SK-N-SH treated with all-trans-retinoic acid at 6 μM for 48 hours (cell line): ENCODE measurements at regions not wholly inside any gene's neighbourhood (a gene's known extent, or its start where the extent isn't known, plus 50 kb on each side); places are given as distances from the start of the nearest gene placed in this dataset.

Source experiments
- ATAC-seq: fragments of 200-7000 bp; cut with Tn5 transposase; 3 replicates; pipeline ENCODE4 v1.9.1; 2020; ENCODE audit warnings: mild to moderate bottlenecking, moderate library complexity
- ARNTL ChIP-seq: fragments of 450-650 bp; formaldehyde crosslinking; IDR thresholded peaks from 2 replicates; pipeline ENCODE4 v1.5.0; 2020; ENCODE audit warnings: low read depth, mild to moderate bottlenecking, moderate library complexity, borderline replicate concordance
- CREB5 ChIP-seq: fragments of 250-450 bp; sonication (Bioruptor Pico); IDR thresholded peaks from 2 replicates; pipeline ENCODE4 v1.5.1; 2020; ENCODE audit warnings: low read depth, mild to moderate bottlenecking, moderate library complexity
- CSDC2 ChIP-seq: fragments of 250-450 bp; sonication (Bioruptor Pico); IDR thresholded peaks from 2 replicates; pipeline ENCODE4 v1.5.0; 2020; ENCODE audit warnings: mild to moderate bottlenecking, moderate library complexity
- CSRNP3 ChIP-seq: fragments of 250-450 bp; sonication (Bioruptor Pico); IDR thresholded peaks from 2 replicates; pipeline ENCODE4 v1.5.1; 2021; ENCODE audit warnings: mild to moderate bottlenecking, moderate library complexity
- ESRRG ChIP-seq: fragments of 250-450 bp; sonication (Bioruptor Pico); IDR thresholded peaks from 2 replicates; pipeline ENCODE4 v1.6.1; 2021; ENCODE audit warnings: mild to moderate bottlenecking
- GLIS3 ChIP-seq: fragments of 250-450 bp; sonication (Bioruptor Pico); IDR thresholded peaks from 2 replicates; pipeline ENCODE4 v1.5.0; 2020; ENCODE audit warnings: mild to moderate bottlenecking, moderate library complexity
- ISL1 ChIP-seq: fragments of 250-450 bp; sonication (Bioruptor Pico); IDR thresholded peaks from 2 replicates; pipeline ENCODE4 v2.1.2; 2022; ENCODE audit warnings: mild to moderate bottlenecking, moderate library complexity
- OSR1 ChIP-seq: fragments of 250-450 bp; sonication (Bioruptor Pico); IDR thresholded peaks from 2 replicates; pipeline ENCODE4 v1.8.0; 2022; ENCODE audit warnings: moderate library complexity, mild to moderate bottlenecking, inconsistent platforms
- PATZ1 ChIP-seq: fragments of 250-450 bp; sonication (Bioruptor Pico); IDR thresholded peaks from 2 replicates; pipeline ENCODE4 v1.8.0; 2020; ENCODE audit warnings: mild to moderate bottlenecking, moderate library complexity, borderline replicate concordance
- PPARA ChIP-seq: fragments of 250-450 bp; sonication (Bioruptor Pico); IDR thresholded peaks from 2 replicates; pipeline ENCODE4 v1.5.0; 2020; ENCODE audit warnings: mild to moderate bottlenecking, borderline replicate concordance
- RARB ChIP-seq: fragments of 250-450 bp; sonication (Bioruptor Pico); IDR thresholded peaks from 2 replicates; pipeline ENCODE4 v1.8.0; 2021; ENCODE audit warnings: mild to moderate bottlenecking, moderate library complexity
- SNAI2 ChIP-seq: fragments of 250-450 bp; sonication (Bioruptor Pico); IDR thresholded peaks from 2 replicates; pipeline ENCODE4 v1.5.0; 2020; ENCODE audit warnings: mild to moderate bottlenecking, moderate library complexity
- TOX ChIP-seq: fragments of 250-450 bp; sonication (Bioruptor Pico); IDR thresholded peaks from 2 replicates; pipeline ENCODE4 v1.8.0; 2021; ENCODE audit warnings: mild to moderate bottlenecking, moderate library complexity, borderline replicate concordance
- TSHZ2 ChIP-seq: fragments of 250-450 bp; sonication (Bioruptor Pico); IDR thresholded peaks from 2 replicates; pipeline ENCODE4 v1.5.0; 2020; ENCODE audit warnings: mild to moderate bottlenecking, moderate library complexity
- ZC3H10 ChIP-seq: fragments of 250-450 bp; sonication (Bioruptor Pico); IDR thresholded peaks from 2 replicates; pipeline ENCODE4 v1.5.1; 2021; ENCODE audit warnings: mild to moderate bottlenecking, moderate library complexity
- ZFP3 ChIP-seq: fragments of 250-450 bp; sonication (Bioruptor Pico); IDR thresholded peaks from 2 replicates; pipeline ENCODE4 v1.5.0; 2020; ENCODE audit warnings: mild to moderate bottlenecking, moderate library complexity
- ZFP30 ChIP-seq: fragments of 450-650 bp; formaldehyde crosslinking; IDR thresholded peaks from 2 replicates; pipeline ENCODE4 v1.5.0; 2022; ENCODE audit warnings: mild to moderate bottlenecking, moderate library complexity
- ZNF565 ChIP-seq: fragments of 450-650 bp; formaldehyde crosslinking; conservative IDR thresholded peaks from 2 replicates; pipeline ENCODE4 v1.5.0; 2020; ENCODE audit warnings: low read depth, mild to moderate bottlenecking, moderate library complexity
- ZNF70 ChIP-seq: fragments of 450-650 bp; formaldehyde crosslinking; IDR thresholded peaks from 2 replicates; pipeline ENCODE4 v1.5.0; 2020; ENCODE audit warnings: mild to moderate bottlenecking, moderate library complexity

- ATAC-seq: no peak
- TF ChIP-seq GLIS3 (CRISPR knock-in tag) (no peak), ZNF565 (CRISPR knock-in tag) (no peak), ZFP30 (CRISPR knock-in tag) (no peak), RARB (CRISPR knock-in tag) (no peak), ZFP3 (no peak), TSHZ2 (CRISPR knock-in tag) (no peak), ZC3H10 (CRISPR knock-in tag) (no peak), PATZ1 (CRISPR knock-in tag) (no peak), ESRRG (CRISPR knock-in tag) (no peak), ISL1 (CRISPR knock-in tag) (no peak), CREB5 (CRISPR knock-in tag) (no peak), CSDC2 (CRISPR knock-in tag) (no peak), OSR1 (CRISPR knock-in tag) (no peak), PPARA (no peak), SNAI2 (no peak), ARNTL (CRISPR knock-in tag) (no peak), CSRNP3 (CRISPR knock-in tag) (no peak)
Observed at GRCh38 chr3:154536751-154537150, 106.8 kb upstream of the GPR149 start.

GRCh38 chr3:154522036-154522602, 92.1 kb upstream of the GPR149 start:
- ATAC-seq: no peak

GRCh38 chr3:154517404-154517803, 87.4 kb upstream of the GPR149 start:
- no peak for TF ChIP-seq TOX (CRISPR knock-in tag)
- no peak for ATAC-seq

More at GRCh38 chr3:154522036-154522602, 92.1 kb upstream of the GPR149 start:
- TF ChIP-seq CREB5 (CRISPR knock-in tag) (no peak), TOX (CRISPR knock-in tag) (no peak), ZNF70 (no peak), ZNF565 (CRISPR knock-in tag) (no peak), ISL1 (CRISPR knock-in tag) (no peak), ESRRG (CRISPR knock-in tag) (no peak), CSDC2 (CRISPR knock-in tag) (no peak), SNAI2 (no peak), GLIS3 (CRISPR knock-in tag) (no peak), OSR1 (CRISPR knock-in tag) (no peak), ZFP3 (no peak), RARB (CRISPR knock-in tag) (no peak)

- no peak for ATAC-seq
- TF ChIP-seq SNAI2 (no peak), CREB5 (CRISPR knock-in tag) (no peak)
- TF ChIP-seq, all 23 proteins: peak for 0
Observed at GRCh38 chr3:154515921-154516320, 85.9 kb upstream of the GPR149 start.
